Stimulated activated CD8-positive, alpha-beta memory T cell treated with anti-CD3 and anti-CD28 coated beads, Interleukin-15, amount 100 ng/mL, for 1 hour (primary cell): ENCODE measurements at regions not wholly inside any gene's neighbourhood (a gene's known extent, or its start where the extent isn't known, plus 50 kb on each side); places are given as distances from the start of the nearest gene placed in this dataset.

ENCODE experiments used
- DNase-seq: peaks from one replicate; pipeline ENCODE4 v3.0.0-alpha.2; 2020; ENCODE audit warnings: low read depth

DNA sequence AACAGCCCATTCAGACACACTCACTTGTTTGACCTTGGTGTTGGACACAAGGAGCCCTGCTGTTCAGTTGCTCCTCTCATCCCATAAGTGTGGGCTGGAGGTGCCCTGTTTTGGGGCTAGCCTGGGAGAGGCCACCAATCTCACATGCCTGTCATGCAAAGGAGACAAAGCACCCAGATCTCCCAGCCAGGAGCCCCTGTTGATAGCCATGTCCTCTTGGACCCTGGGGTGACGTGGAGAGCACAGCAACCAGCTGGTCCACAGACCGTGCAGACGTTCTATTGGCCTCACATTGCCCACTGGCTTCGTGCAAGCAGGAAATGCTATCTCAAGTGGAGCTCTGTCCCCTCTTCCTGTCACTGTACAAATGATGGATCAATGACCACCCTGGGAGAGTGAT lies 240.8 kb downstream of the RPS24 start:
- no peak for DNase-seq

GRCh38 chr10:78276139-78276538 lies 242.5 kb downstream of the RPS24 start:
- DNase-seq = no peak

GRCh38 chr10:78277314-78278057 lies 243.8 kb downstream of the RPS24 start:
- DNase-seq = no peak

DNA sequence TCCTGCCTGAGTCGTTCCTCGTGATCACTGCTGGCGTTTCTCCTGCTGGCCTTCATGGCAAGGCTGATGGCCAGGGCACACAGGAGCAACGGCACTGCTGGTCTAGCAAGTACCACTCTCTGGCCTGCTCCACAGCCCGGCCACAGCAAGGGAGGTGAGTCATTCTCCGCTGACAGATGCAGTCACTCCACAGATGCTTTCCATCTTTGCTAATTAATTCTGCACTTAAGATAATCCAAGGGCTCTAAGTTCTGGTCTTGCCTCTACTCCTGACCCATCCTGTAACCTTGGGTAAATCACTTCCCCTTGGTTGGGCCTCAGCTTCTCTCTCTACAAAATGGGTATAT lies 244.4 kb downstream of the RPS24 start:
- DNase-seq = no peak

DNA sequence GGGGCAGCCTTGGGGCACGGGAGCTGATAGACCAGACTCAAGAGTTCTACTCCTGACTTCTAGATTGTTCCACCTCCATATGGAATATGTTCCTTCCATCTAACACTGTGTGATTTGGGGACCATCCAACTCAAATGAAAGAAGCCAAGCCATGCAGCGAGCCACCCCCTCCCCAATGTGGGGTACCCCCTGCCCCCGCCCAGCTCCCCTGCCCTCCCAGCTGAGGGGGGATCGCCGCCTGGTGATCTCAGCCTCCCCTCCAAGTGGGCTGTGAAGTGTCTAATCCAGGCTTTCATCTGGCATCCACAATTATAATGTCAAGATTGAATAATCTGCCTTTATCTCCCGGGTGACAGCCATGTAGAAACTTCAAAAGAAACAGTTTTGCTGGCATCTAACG lies 246.1 kb downstream of the RPS24 start:
- no peak for DNase-seq

DNA sequence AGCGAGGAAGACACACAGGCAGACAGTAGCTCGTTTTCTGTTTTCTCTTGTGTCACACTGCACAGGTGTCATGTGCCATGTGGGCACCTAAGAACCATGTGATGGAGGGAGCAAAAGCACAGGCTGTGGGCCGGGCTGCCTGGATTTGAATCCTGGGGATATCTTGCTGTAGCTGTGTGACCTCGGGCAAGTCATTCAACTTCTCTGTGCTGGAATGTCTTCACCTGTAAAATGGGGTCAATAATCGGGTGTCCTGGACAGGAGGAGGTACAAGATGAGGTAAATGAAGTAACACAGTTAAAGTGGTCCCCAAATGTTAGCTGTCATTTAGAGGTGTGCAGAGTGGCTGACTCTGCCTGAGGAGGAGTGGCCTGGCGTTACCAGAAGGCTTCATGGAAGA lies 246.9 kb downstream of the RPS24 start:
- DNase-seq = no peak

DNA sequence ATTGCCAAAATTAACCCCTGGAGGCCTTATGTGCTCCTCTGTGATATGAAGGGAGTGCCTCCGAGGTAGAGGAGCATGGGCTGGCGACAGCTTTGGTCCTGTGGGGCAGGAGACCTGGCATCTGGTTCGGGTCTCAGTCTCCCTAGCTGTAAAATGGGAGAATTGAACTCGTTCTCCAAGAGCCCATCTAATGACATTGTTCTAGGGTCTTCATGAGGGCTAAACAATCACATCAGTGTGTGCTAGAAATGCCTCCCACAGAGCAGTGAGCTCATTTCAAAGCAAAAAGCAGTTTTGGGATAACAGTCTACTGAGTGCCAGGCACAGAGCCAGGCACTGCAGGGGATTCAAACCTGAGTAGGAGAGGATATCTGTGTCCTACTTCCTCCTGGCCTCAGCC lies 248.0 kb downstream of the RPS24 start:
- no peak for DNase-seq

GRCh38 chr10:78283069-78283682 lies 249.5 kb downstream of the RPS24 start:
- DNase-seq = no peak

- DNase-seq = no peak
Observed at GRCh38 chr10:78284381-78284780, 250.7 kb downstream of the RPS24 start.

GRCh38 chr10:78285226-78285625 lies 251.6 kb downstream of the RPS24 start:
- no peak for DNase-seq

- DNase-seq = no peak
Observed at GRCh38 chr10:78286186-78286585, 252.5 kb downstream of the RPS24 start.

DNA sequence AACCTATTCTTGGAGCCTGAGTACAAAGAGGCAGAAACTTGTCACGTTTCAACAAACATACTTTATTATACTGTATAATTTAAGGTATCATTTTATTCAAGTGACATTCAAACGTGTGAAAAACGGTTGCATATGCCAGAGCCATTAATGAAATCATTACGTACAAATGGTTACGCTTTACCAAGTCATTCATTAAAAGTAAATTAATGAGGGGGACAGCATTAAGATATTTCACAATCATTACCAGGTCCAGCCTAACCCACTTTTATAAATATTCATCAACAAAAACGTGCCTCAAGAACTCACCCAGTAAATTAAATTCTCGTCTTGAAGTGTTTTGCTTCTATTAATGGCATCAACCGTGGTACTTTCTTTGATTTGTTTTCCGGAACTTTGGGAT lies 253.0 kb downstream of the RPS24 start:
- no peak for DNase-seq

DNA sequence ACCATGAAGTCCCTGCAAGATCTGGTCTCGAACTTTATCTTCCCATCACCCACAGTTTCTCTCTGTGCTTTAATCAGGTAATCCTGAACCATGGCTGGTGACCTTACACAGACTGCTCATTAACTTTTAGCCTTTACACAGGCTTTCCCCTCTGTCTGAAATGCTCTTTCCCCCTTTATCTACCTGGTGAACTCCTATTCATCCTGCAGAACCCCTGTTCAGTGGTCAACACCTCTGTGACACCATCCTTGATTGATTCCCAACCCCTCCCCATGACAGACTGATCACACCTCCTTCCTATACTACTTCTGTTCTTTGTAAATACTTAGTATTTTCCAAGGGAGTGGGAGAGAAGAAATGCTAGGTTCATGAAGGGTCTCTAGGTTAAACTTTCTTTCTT lies 254.0 kb downstream of the RPS24 start:
- no peak for DNase-seq

GRCh38 chr10:78288663-78289062 lies 255.0 kb downstream of the RPS24 start:
- no peak for DNase-seq

DNA sequence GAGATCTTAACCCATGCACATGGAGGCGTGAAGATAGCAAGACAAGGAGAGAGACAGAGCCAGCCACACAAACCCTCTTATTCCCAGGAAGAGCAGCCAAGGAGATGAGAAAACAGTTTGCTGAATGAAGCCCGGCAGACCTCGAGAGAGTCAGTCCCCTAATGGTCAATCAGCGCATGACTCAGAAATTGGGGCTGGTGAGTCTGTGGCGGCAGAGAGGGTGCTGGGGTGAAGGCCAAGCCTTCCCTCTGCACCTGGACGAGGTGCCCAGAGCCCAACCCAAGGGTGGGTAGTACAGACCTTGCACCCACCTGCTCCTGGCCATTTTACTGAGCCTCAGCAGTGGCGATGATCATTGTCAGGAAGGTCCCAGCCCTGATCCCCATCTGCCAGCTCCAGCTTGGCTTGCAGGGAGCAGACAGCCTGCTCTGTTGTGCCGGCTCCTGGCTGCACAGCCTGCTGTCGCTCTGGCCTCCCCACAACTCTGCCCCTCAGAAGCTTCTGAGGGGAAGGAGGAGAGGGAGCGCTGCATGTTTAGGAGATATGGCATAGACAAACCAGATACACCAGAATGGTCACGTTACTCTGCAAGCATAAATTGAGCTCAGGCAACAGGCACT lies 256.6 kb downstream of the RPS24 start:
- no peak for DNase-seq

- DNase-seq = no peak
Observed at GRCh38 chr10:78291722-78292121, 258.1 kb downstream of the RPS24 start.

- DNase-seq = no peak
Observed at GRCh38 chr10:78292250-78292981, 258.8 kb downstream of the RPS24 start.

DNA sequence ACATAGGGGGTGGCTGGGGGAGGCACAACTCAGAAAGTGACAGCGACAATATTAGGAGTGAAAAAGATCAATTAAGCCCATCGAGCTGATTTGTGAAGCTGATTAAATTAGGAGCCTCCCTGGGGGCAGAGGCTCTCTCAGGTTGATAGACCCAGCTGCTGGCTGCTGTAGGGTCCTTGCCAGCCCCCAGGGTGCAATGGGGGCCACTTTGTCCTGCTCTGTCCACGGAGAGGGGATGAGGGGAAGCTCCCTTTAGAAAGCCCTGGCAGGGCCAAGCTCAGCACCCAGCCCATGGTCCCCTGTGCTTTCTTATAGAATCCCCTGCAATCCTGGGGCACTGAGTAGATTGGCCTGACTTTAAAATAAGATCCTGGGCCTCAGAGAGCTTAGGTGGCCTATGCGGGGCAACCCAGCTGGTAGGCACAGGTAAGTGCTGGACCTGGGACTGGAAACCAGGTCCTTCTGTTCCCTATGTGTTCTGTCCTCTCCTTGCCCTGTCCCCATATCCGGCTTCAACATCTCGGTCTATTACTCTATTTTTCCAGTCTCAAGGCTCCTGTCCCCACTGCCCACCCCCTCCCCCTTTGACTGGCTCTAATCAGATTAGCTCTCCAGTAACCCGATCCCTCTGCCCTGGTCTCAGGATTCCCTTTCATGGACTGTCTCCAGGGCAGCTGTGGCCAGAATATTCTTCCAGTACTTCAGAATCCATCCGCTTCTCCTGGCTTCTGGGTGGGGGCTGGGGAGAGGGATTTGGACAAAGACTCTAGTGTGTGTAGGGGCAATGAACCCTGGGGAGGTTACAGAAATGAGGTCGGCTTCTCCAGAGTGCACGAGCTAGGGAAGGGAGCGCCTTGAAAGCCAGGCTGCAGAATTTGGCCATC lies 259.6 kb downstream of the RPS24 start:
- DNase-seq = no peak

DNA sequence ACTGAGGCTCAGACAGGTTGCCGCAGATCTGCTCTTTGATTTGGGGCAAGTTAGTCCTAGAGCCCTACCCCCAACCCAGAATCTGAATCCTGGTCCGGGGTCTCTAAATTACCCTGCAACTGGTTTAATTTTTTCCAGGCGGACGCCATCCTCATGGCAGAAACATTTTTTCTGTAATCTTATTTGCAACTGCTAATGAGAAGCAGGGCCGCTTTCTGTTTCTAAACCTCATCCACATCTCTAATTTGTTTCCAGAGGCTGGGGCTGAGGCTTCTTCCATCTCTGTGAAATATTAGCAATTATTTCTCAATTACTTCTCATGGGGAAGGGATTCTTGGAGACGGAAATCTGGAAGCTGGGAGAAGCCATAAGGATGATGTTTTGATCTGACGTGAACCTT lies 261.6 kb downstream of the RPS24 start:
- no peak for DNase-seq

- no peak for DNase-seq
Observed at GRCh38 chr10:78296785-78297184, 263.1 kb downstream of the RPS24 start.

DNA sequence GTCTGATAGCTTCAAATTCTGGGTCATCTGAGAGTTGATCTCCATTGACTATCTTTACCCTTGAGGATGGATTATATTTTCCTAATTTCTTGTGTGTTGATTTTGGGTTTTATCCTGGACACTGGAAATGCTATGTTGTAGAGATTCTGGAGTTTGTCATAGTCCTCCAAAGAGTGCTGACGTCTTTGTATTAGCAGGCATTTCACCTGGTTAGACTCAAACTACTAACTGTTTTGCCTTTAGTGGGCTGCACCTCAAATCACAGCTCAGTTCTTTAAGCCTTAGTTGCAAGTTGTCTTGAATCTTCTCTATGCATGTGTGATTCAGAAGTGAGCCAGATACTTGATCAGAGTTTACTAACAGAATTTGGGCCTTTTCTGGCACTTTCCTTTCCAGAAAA lies 264.3 kb downstream of the RPS24 start:
- DNase-seq = no peak

DNA sequence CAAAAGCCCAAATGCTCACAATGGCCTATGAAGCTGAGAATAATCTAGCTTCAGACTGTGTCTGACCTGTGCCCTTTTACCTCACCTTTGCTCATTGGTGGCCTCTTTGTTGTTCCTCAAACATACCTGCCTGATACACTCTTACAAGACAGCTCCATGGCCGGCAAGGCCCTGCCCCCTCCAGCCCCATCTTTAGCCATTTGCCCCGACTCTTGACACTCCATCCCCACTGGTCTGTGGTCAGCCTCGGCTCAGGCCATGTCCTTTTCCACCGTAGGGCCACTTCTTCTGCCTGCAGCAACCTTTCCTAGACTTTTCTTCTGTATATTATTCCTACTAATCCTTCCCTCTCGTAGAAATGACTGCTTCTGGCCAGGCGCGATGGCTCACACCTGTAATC lies 265.2 kb downstream of the RPS24 start:
- DNase-seq = no peak
